ENCODE measurements at regions not wholly inside any gene's neighbourhood (a gene's known extent, or its start where the extent isn't known, plus 50 kb on each side); places are given as distances from the start of the nearest gene placed in this dataset.

GRCh38 chrX:110846071-110846470 lies 50.5 kb upstream of the CHRDL1 start:
- TF ChIP-seq ISL1 (CRISPR knock-in tag; IDR thresholded peaks at IDR 0.05) (no peak), ZNF70 (CRISPR knock-in tag; IDR thresholded peaks at IDR 0.05) (no peak), TCF4 (CRISPR knock-in tag; IDR thresholded peaks at IDR 0.05; ENCODE audit: borderline replicate concordance) (no peak), SNAI2 (CRISPR knock-in tag; IDR thresholded peaks at IDR 0.05) (no peak), PATZ1 (CRISPR knock-in tag; IDR thresholded peaks at IDR 0.05; ENCODE audit: borderline replicate concordance) (no peak), OSR1 (CRISPR knock-in tag; IDR thresholded peaks at IDR 0.05) (no peak), TOX (CRISPR knock-in tag; IDR thresholded peaks at IDR 0.05; ENCODE audit: borderline replicate concordance) (no peak)

More at GRCh38 chrX:110846071-110846470, 50.5 kb upstream of the CHRDL1 start:
- no peak for ATAC-seq
